Osteoblast (primary cell): ENCODE measurements at regions not wholly inside any gene's neighbourhood (a gene's known extent, or its start where the extent isn't known, plus 50 kb on each side); places are given as distances from the start of the nearest gene placed in this dataset.
A peak's percentile ranks its signal among the peaks of the same experiment; 100 is the strongest.

Source experiments
- DNase-seq: peaks from one replicate; pipeline ENCODE4 v3.0.0; 2011; ENCODE audit warnings: low spot score, mixed read lengths; ENCODE audit not compliant: insufficient read length; ENCODE audit errors: missing footprints
- H2AFZ ChIP-seq: 2 replicates; pipeline ENCODE4 v1.6.0; 2011; ENCODE audit warnings: mild to moderate bottlenecking, low read length
- H3K27ac ChIP-seq: 2 replicates; pipeline ENCODE4 v1.5.1; 2011; ENCODE audit warnings: mild to moderate bottlenecking, low read depth, low read length, moderate library complexity
- H3K27me3 ChIP-seq: 2 replicates; pipeline ENCODE4 v1.6.0; 2012; ENCODE audit warnings: mild to moderate bottlenecking, control low read depth, inconsistent platforms, low read length, moderate library complexity; ENCODE audit not compliant: insufficient read depth
- H3K36me3 ChIP-seq: 2 replicates; pipeline ENCODE4 v1.5.1; 2011; ENCODE audit warnings: mild to moderate bottlenecking, low read length, control low read depth, moderate library complexity; ENCODE audit not compliant: insufficient read depth
- H3K4me1 ChIP-seq: 2 replicates; pipeline ENCODE4 v1.5.1; 2011; ENCODE audit warnings: mild to moderate bottlenecking, low read length, control low read depth, moderate library complexity; ENCODE audit not compliant: insufficient read depth
- H3K4me2 ChIP-seq: 2 replicates; pipeline ENCODE4 v1.6.0; 2011; ENCODE audit warnings: mild to moderate bottlenecking, low read length; ENCODE audit not compliant: insufficient read depth
- H3K4me3 ChIP-seq: fragments of 200-600 bp; sonication (generic); 3 replicates; pipeline ENCODE4 v1.5.1; 2012; ENCODE audit warnings: mild to moderate bottlenecking, low read length, inconsistent platforms; ENCODE audit not compliant: insufficient read depth
- H3K79me2 ChIP-seq: 2 replicates; pipeline ENCODE4 v1.6.0; 2012; ENCODE audit warnings: mild to moderate bottlenecking, low read length, control low read depth, inconsistent platforms; ENCODE audit not compliant: insufficient read depth
- H3K9me3 ChIP-seq: 2 replicates; pipeline ENCODE4 v1.5.1; 2011; ENCODE audit warnings: low read depth, low read length, control low read depth
- H4K20me1 ChIP-seq: 2 replicates; pipeline ENCODE4 v1.6.0; 2012; ENCODE audit warnings: mild to moderate bottlenecking, low read length, control low read depth; ENCODE audit not compliant: insufficient read depth
- TF ChIP-seq, protein P1 (sequence below): IDR thresholded peaks from 2 replicates; pipeline ENCODE4 v1.5.1; 2011; ENCODE audit warnings: mild to moderate bottlenecking, low read depth, low read length, moderate library complexity; ENCODE audit errors: extremely low read depth

DNA sequence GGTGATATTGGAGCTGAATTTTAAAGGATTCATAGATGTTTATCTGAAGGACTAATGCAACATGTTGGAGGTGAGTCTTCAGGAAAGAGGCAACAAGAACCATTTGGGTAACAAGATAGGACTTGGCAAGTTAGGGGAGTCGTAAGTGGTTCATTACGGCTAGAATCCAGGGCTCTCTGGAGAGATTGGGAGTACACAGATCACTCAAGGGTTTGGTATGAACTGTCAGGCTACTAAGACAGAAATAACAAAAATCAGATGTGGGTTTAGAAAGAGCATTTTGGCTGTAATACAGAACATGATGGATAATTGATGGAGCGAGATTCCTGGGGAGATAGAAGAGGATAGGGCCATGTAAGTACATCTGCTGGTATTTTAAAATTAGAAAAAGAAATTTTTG is 86.3 kb upstream of the ESR1 start:
- no peaks in the 10 kb centered on the region for H3K9me3 ChIP-seq
- DNase-seq = peak; percentile 83
- no peak overlapping the region for H3K27ac ChIP-seq
- H4K20me1 ChIP-seq = no peaks in the 10 kb centered on the region
- no peaks in the 10 kb centered on the region for H3K36me3 ChIP-seq
- H3K79me2 ChIP-seq = no peaks in the 10 kb centered on the region
- no peak overlapping the region for H3K4me2 ChIP-seq
- H2AFZ ChIP-seq = no peak overlapping the region
- H3K4me1 ChIP-seq = peaks cover 6% of the 10 kb centered on the region
- TF ChIP-seq, protein P1, sequence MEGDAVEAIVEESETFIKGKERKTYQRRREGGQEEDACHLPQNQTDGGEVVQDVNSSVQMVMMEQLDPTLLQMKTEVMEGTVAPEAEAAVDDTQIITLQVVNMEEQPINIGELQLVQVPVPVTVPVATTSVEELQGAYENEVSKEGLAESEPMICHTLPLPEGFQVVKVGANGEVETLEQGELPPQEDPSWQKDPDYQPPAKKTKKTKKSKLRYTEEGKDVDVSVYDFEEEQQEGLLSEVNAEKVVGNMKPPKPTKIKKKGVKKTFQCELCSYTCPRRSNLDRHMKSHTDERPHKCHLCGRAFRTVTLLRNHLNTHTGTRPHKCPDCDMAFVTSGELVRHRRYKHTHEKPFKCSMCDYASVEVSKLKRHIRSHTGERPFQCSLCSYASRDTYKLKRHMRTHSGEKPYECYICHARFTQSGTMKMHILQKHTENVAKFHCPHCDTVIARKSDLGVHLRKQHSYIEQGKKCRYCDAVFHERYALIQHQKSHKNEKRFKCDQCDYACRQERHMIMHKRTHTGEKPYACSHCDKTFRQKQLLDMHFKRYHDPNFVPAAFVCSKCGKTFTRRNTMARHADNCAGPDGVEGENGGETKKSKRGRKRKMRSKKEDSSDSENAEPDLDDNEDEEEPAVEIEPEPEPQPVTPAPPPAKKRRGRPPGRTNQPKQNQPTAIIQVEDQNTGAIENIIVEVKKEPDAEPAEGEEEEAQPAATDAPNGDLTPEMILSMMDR = no peak
- H3K4me3 ChIP-seq = no peak overlapping the region
- no peaks in the 10 kb centered on the region for H3K27me3 ChIP-seq

DNA sequence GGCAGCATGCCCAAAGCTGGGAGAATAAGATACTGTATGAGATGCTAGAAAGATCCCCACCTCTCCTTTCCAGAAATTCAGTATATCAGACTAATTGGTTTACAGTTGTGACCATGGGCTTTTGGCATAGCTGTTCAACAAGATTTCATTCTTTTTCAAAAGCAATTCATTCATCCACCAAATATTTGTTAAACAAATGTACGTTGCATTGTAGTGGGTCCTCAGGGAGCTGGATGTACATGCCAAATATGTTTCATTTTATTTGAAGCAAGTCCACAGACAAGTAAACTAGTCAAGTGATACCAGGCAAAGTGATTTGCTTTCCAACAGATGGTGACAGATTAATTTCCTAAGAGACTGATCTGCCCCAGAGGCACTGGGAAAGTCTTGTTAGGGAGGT is 85.8 kb upstream of the ESR1 start:
- TF ChIP-seq, protein P1 = no peak
- H3K4me2 ChIP-seq = no peak overlapping the region
- peaks cover 3% of the 10 kb centered on the region for H3K4me1 ChIP-seq
- H3K27me3 ChIP-seq = no peaks in the 10 kb centered on the region
- H3K9me3 ChIP-seq = no peaks in the 10 kb centered on the region
- no peak overlapping the region for H2AFZ ChIP-seq
- no peak overlapping the region for H3K27ac ChIP-seq
- no peaks in the 10 kb centered on the region for H3K36me3 ChIP-seq
- H3K79me2 ChIP-seq = no peaks in the 10 kb centered on the region
- DNase-seq = no peak
- H3K4me3 ChIP-seq = no peak overlapping the region
- no peaks in the 10 kb centered on the region for H4K20me1 ChIP-seq

DNA sequence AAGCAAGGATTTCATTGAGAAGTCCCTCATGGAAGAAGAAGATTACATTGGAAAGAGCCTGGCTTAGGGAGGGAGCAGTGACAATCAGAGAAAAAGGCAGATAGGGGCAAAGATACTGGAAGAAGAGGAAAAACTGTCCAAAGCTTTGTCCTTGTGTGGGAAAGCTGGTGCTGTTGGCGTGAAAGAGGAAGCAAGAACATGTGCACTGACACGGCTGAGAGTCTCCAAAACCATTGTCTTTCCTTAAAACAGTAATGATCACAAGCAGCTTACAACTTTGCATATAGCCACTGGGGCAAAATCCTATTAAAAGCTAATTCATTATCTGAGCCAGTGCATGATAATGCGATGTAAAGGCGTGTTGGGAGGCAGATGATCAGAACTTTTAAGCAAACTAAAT is 85.1 kb upstream of the ESR1 start:
- Histone ChIP-seq H3K4me2 (no peak overlapping the region), H3K9me3 (no peaks in the 10 kb centered on the region)

DNA sequence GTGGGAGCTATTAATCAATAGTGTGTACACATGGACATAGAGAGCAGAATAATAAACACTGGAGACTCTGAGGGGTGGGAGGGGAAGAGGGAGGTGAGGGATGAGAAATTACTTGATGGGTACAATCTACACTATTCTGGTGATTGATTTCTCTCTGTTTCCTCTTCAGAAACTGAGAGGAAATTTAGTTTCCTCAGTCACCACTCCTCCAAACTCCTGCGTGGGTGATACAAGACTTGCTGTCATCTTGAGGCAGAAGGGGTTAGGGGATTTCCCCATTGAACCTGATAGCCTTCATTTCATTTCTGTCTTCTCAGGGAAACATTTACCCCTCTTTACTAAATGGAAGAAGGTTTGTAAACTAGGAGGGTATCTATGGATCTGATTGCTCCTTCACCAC is 84.3 kb upstream of the ESR1 start:
- Histone ChIP-seq H4K20me1 (no peaks in the 10 kb centered on the region), H2AFZ (no peak overlapping the region), H3K27ac (no peak overlapping the region), H3K27me3 (no peaks in the 10 kb centered on the region), H3K36me3 (no peaks in the 10 kb centered on the region), H3K79me2 (no peaks in the 10 kb centered on the region), H3K4me3 (no peak overlapping the region), H3K4me1 (peaks cover 2% of the 10 kb centered on the region), H3K4me2 (no peak overlapping the region), H3K9me3 (no peaks in the 10 kb centered on the region)
- TF ChIP-seq, protein P1 = no peak
- no peak for DNase-seq

More for the DNA sequence above, 85.1 kb upstream of the ESR1 start:
- Histone ChIP-seq H2AFZ (no peak overlapping the region), H3K27ac (no peak overlapping the region), H3K36me3 (no peaks in the 10 kb centered on the region), H3K27me3 (no peaks in the 10 kb centered on the region), H3K4me1 (peaks cover 2% of the 10 kb centered on the region), H3K79me2 (no peaks in the 10 kb centered on the region), H3K4me3 (no peak overlapping the region), H4K20me1 (no peaks in the 10 kb centered on the region)
- TF ChIP-seq, protein P1 = no peak
- no peak for DNase-seq
